Neural progenitor cell (in vitro differentiated cells): ENCODE measurements at regions not wholly inside any gene's neighbourhood (a gene's known extent, or its start where the extent isn't known, plus 50 kb on each side); places are given as distances from the start of the nearest gene placed in this dataset.

Experiments
- DNase-seq: peaks from one replicate; pipeline ENCODE4 v3.0.0-alpha.2; 2016; ENCODE audit warnings: low spot score
- H2AFZ ChIP-seq: fragments of 200-600 bp; sonication (generic); replicated peaks from 2 replicates; pipeline ENCODE4 v1.6.1; 2016; ENCODE audit warnings: antibody characterized with exemption
- H3F3A ChIP-seq: fragments of 200-600 bp; sonication (generic); 2 replicates; pipeline ENCODE4 v1.6.1; 2016; ENCODE audit warnings: antibody characterized with exemption, low read depth
- H3K27ac ChIP-seq: fragments of 200-600 bp; sonication (generic); 2 replicates; pipeline ENCODE4 v1.5.1; 2016; ENCODE audit warnings: mild to moderate bottlenecking
- H3K27me3 ChIP-seq: fragments of 200-600 bp; sonication (generic); 2 replicates; pipeline ENCODE4 v1.6.1; 2016; ENCODE audit warnings: mild to moderate bottlenecking, moderate library complexity
- H3K36me3 ChIP-seq: fragments of 200-600 bp; sonication (generic); 2 replicates; pipeline ENCODE4 v1.5.1; 2016
- H3K4me1 ChIP-seq: fragments of 200-600 bp; sonication (generic); 2 replicates; pipeline ENCODE4 v1.6.1; 2016; ENCODE audit warnings: mixed run types
- H3K4me2 ChIP-seq: fragments of 200-600 bp; sonication (generic); 2 replicates; pipeline ENCODE4 v1.6.1; 2016
- H3K4me3 ChIP-seq: fragments of 200-600 bp; sonication (generic); 2 replicates; pipeline ENCODE4 v1.5.1; 2016
- H3K79me2 ChIP-seq: fragments of 200-600 bp; sonication (generic); 2 replicates; pipeline ENCODE4 v1.6.1; 2016; ENCODE audit warnings: low read depth
- H3K9ac ChIP-seq: fragments of 200-600 bp; sonication (generic); 2 replicates; pipeline ENCODE4 v1.6.1; 2016
- H3K9me3 ChIP-seq: fragments of 200-600 bp; sonication (generic); 2 replicates; pipeline ENCODE4 v1.5.1; 2016; ENCODE audit warnings: low read depth
- H4K20me1 ChIP-seq: fragments of 200-600 bp; sonication (generic); 2 replicates; pipeline ENCODE4 v1.6.1; 2016; ENCODE audit warnings: low read depth
- H3K27ac Mint-ChIP-seq: 3 replicates; pipeline ENCODE4 v1.8.0; 2021; ENCODE audit warnings: mixed read lengths
- H3K27me3 Mint-ChIP-seq: 2 replicates; pipeline ENCODE4 v1.8.0; 2022; ENCODE audit warnings: low read depth, mild to moderate bottlenecking, inconsistent platforms, moderate library complexity, mixed read lengths; ENCODE audit not compliant: insufficient read depth
- H3K36me3 Mint-ChIP-seq: 3 replicates; pipeline ENCODE4 v1.8.0; 2021; ENCODE audit warnings: mixed read lengths
- H3K4me1 Mint-ChIP-seq: 3 replicates; pipeline ENCODE4 v1.8.0; 2021; ENCODE audit warnings: mixed read lengths
- H3K4me3 Mint-ChIP-seq: 3 replicates; pipeline ENCODE4 v1.8.0; 2021; ENCODE audit warnings: mild to moderate bottlenecking, moderate library complexity, mixed read lengths
- H3K9me3 Mint-ChIP-seq: 3 replicates; pipeline ENCODE4 v1.8.0; 2020; ENCODE audit warnings: mixed read lengths
- CTCF ChIP-seq: fragments of 200-600 bp; sonication (generic); IDR thresholded peaks from 2 replicates; pipeline ENCODE4 v1.5.1; 2017; ENCODE audit warnings: antibody characterized with exemption, mild to moderate bottlenecking
- EZH2 ChIP-seq: fragments of 200-600 bp; sonication (generic); IDR thresholded peaks from 2 replicates; pipeline ENCODE4 v1.6.1; 2017; ENCODE audit warnings: antibody characterized with exemption, mild to moderate bottlenecking, moderate library complexity
- EZH2phosphoT487 ChIP-seq: fragments of 200-600 bp; sonication (generic); IDR thresholded peaks from 2 replicates; pipeline ENCODE4 v1.6.1; 2017; ENCODE audit warnings: antibody characterized with exemption

- no peak overlapping the region for H2AFZ ChIP-seq
- no peak for DNase-seq
- Mint-ChIP-seq H3K9me3 (no peaks in the 10 kb centered on the region), H3K36me3 (no peaks in the 10 kb centered on the region), H3K27me3 (peaks cover 3% of the 10 kb centered on the region), H3K4me1 (no peaks in the 10 kb centered on the region), H3K4me3 (no peak overlapping the region), H3K27ac (no peak overlapping the region)
- H3K9ac ChIP-seq: no peak overlapping the region
- H3K4me2 ChIP-seq: no peak overlapping the region
- H3K9me3 ChIP-seq: no peaks in the 10 kb centered on the region
- no peaks in the 10 kb centered on the region for H3K79me2 ChIP-seq
- H4K20me1 ChIP-seq: no peaks in the 10 kb centered on the region
- H3K36me3 ChIP-seq: no peaks in the 10 kb centered on the region
- H3F3A ChIP-seq: no peaks in the 10 kb centered on the region
- no peak overlapping the region for H3K27ac ChIP-seq
- H3K4me1 ChIP-seq: no peaks in the 10 kb centered on the region
- no peak for TF ChIP-seq CTCF
- TF ChIP-seq EZH2phosphoT487: no peak
- no peak for TF ChIP-seq EZH2
- no peaks in the 10 kb centered on the region for H3K27me3 ChIP-seq
- no peak overlapping the region for H3K4me3 ChIP-seq
Measured at GRCh38 chr5:4422247-4422646, 717.9 kb upstream of the ADAMTS16 start.

GRCh38 chr5:4424895-4425294, 715.2 kb upstream of the ADAMTS16 start:
- Histone ChIP-seq H3K9me3 (no peaks in the 10 kb centered on the region), H3K27ac (no peak overlapping the region), H3K4me1 (peaks cover 3% of the 10 kb centered on the region), H3K27me3 (no peaks in the 10 kb centered on the region), H3K4me3 (no peak overlapping the region), H2AFZ (no peak overlapping the region), H3F3A (no peaks in the 10 kb centered on the region), H3K9ac (no peak overlapping the region), H4K20me1 (no peaks in the 10 kb centered on the region), H3K79me2 (no peaks in the 10 kb centered on the region), H3K4me2 (no peak overlapping the region), H3K36me3 (no peaks in the 10 kb centered on the region)
- no peaks in the 10 kb centered on the region for H3K9me3 Mint-ChIP-seq
- no peak for DNase-seq
- no peaks in the 10 kb centered on the region for H3K36me3 Mint-ChIP-seq
- H3K4me3 Mint-ChIP-seq: no peak overlapping the region
- H3K27ac Mint-ChIP-seq: no peak overlapping the region
- no peaks in the 10 kb centered on the region for H3K4me1 Mint-ChIP-seq
- TF ChIP-seq CTCF (no peak), EZH2 (no peak), EZH2phosphoT487 (no peak)
- peaks cover 4% of the 10 kb centered on the region for H3K27me3 Mint-ChIP-seq

GRCh38 chr5:4440536-4440935, 699.6 kb upstream of the ADAMTS16 start:
- no peak overlapping the region for H3K27ac Mint-ChIP-seq
- no peak overlapping the region for H3K4me3 ChIP-seq
- H3K27me3 ChIP-seq: no peaks in the 10 kb centered on the region
- no peaks in the 10 kb centered on the region for H3K36me3 Mint-ChIP-seq
- H3K9me3 Mint-ChIP-seq: no peaks in the 10 kb centered on the region
- no peak for DNase-seq
- H3K4me1 ChIP-seq: no peaks in the 10 kb centered on the region
- H3K27me3 Mint-ChIP-seq: peaks cover 3% of the 10 kb centered on the region
- no peaks in the 10 kb centered on the region for H4K20me1 ChIP-seq
- H3K27ac ChIP-seq: no peak overlapping the region
- no peaks in the 10 kb centered on the region for H3K4me1 Mint-ChIP-seq
- H3K4me2 ChIP-seq: no peak overlapping the region
- H2AFZ ChIP-seq: no peak overlapping the region
- H3K4me3 Mint-ChIP-seq: no peak overlapping the region
- H3K36me3 ChIP-seq: no peaks in the 10 kb centered on the region
- no peaks in the 10 kb centered on the region for H3K9me3 ChIP-seq
- no peak overlapping the region for H3K9ac ChIP-seq
- no peak for TF ChIP-seq EZH2phosphoT487
- H3K79me2 ChIP-seq: no peaks in the 10 kb centered on the region
- H3F3A ChIP-seq: no peaks in the 10 kb centered on the region

- H3F3A ChIP-seq: no peaks in the 10 kb centered on the region
- H3K36me3 ChIP-seq: no peaks in the 10 kb centered on the region
- Mint-ChIP-seq H3K27me3 (peaks cover 3% of the 10 kb centered on the region), H3K27ac (no peak overlapping the region), H3K9me3 (peaks cover 7% of the 10 kb centered on the region), H3K4me3 (no peak overlapping the region), H3K36me3 (no peaks in the 10 kb centered on the region), H3K4me1 (no peaks in the 10 kb centered on the region)
- no peaks in the 10 kb centered on the region for H3K27me3 ChIP-seq
- H3K79me2 ChIP-seq: no peaks in the 10 kb centered on the region
- no peak overlapping the region for H3K27ac ChIP-seq
- H3K4me2 ChIP-seq: no peak overlapping the region
- H2AFZ ChIP-seq: no peak overlapping the region
- no peak overlapping the region for H3K4me3 ChIP-seq
- H4K20me1 ChIP-seq: no peaks in the 10 kb centered on the region
- no peak for DNase-seq
- H3K4me1 ChIP-seq: no peaks in the 10 kb centered on the region
- no peak overlapping the region for H3K9ac ChIP-seq
- H3K9me3 ChIP-seq: no peaks in the 10 kb centered on the region
- TF ChIP-seq EZH2: no peak
- TF ChIP-seq CTCF: no peak
- no peak for TF ChIP-seq EZH2phosphoT487
Measured at GRCh38 chr5:4442221-4442620, 697.9 kb upstream of the ADAMTS16 start.
